HEK293 (cell line): ENCODE measurements at regions not wholly inside any gene's neighbourhood (a gene's known extent, or its start where the extent isn't known, plus 50 kb on each side); places are given as distances from the start of the nearest gene placed in this dataset.

Source experiments
- ATF2 ChIP-seq: fragments of 450-650 bp; formaldehyde crosslinking; IDR thresholded peaks from 2 replicates; pipeline ENCODE4 v1.5.1; 2016; ENCODE audit warnings: missing biosample characterization, missing genetic modification characterization, low read depth
- CTCF ChIP-seq: fragments of 450-650 bp; formaldehyde crosslinking; IDR thresholded peaks from 2 replicates; pipeline ENCODE4 v1.5.1; 2016; ENCODE audit warnings: missing biosample characterization, missing genetic modification characterization
- ELK4 ChIP-seq: IDR thresholded peaks from 2 replicates; pipeline ENCODE4 v1.6.1; 2011; ENCODE audit warnings: mild to moderate bottlenecking, low read depth, low read length, borderline replicate concordance
- FEZF1 ChIP-seq: fragments of 450-650 bp; formaldehyde crosslinking; IDR thresholded peaks from 2 replicates; pipeline ENCODE4 v1.5.1; 2016; ENCODE audit warnings: missing biosample characterization, missing genetic modification characterization
- HOXA7 ChIP-seq: sonication (generic); formaldehyde crosslinking; IDR thresholded peaks from 2 replicates; pipeline ENCODE4 v1.8.1; 2022; ENCODE audit warnings: missing genetic modification reagents, borderline replicate concordance
- PBX3 ChIP-seq: sonication (generic); formaldehyde crosslinking; IDR thresholded peaks from 2 replicates; pipeline ENCODE4 v1.8.1; 2022; ENCODE audit warnings: mild to moderate bottlenecking, moderate library complexity, missing genetic modification reagents
- PRDM10 ChIP-seq: fragments of 450-650 bp; formaldehyde crosslinking; IDR thresholded peaks from 2 replicates; pipeline ENCODE4 v1.5.1; 2016; ENCODE audit warnings: missing biosample characterization, missing genetic modification characterization
- RBAK ChIP-seq: fragments of 450-650 bp; formaldehyde crosslinking; IDR thresholded peaks from 2 replicates; pipeline ENCODE4 v1.5.1; 2016; ENCODE audit warnings: missing biosample characterization, missing genetic modification characterization
- YY1 ChIP-seq: fragments of 450-650 bp; formaldehyde crosslinking; IDR thresholded peaks from 2 replicates; pipeline ENCODE4 v1.5.1; 2018; ENCODE audit warnings: missing biosample characterization, missing genetic modification characterization
- ZBTB8A ChIP-seq: fragments of 450-650 bp; formaldehyde crosslinking; IDR thresholded peaks from 2 replicates; pipeline ENCODE4 v1.5.1; 2016; ENCODE audit warnings: missing biosample characterization, missing genetic modification characterization
- ZNF121 ChIP-seq: fragments of 450-650 bp; formaldehyde crosslinking; IDR thresholded peaks from 2 replicates; pipeline ENCODE4 v1.5.1; 2016; ENCODE audit warnings: missing biosample characterization, missing genetic modification characterization

- TF ChIP-seq ZBTB8A (tag by site-specific recombination) (no peak), HOXA7 (CRISPR knock-in tag) (no peak), PRDM10 (tag by site-specific recombination) (no peak), ZNF121 (tag by site-specific recombination) (no peak), CTCF (tag by site-specific recombination) (no peak), RBAK (tag by site-specific recombination) (no peak), PBX3 (CRISPR knock-in tag) (no peak), ATF2 (tag by site-specific recombination) (no peak), YY1 (tag by site-specific recombination) (no peak), ELK4 (no peak), FEZF1 (tag by site-specific recombination) (no peak)
Measured at GRCh38 chr3:107211608-107212007, 165.6 kb upstream of the CCDC54 start.
